GM21367 (cell line): ENCODE measurements at regions not wholly inside any gene's neighbourhood (a gene's known extent, or its start where the extent isn't known, plus 50 kb on each side); places are given as distances from the start of the nearest gene placed in this dataset.

ENCODE experiments used
- ATAC-seq: cut with Tn5 transposase; IDR thresholded peaks from one replicate; pipeline ENCODE4 v1.9.1; 2021; ENCODE audit not compliant: unreplicated experiment

DNA sequence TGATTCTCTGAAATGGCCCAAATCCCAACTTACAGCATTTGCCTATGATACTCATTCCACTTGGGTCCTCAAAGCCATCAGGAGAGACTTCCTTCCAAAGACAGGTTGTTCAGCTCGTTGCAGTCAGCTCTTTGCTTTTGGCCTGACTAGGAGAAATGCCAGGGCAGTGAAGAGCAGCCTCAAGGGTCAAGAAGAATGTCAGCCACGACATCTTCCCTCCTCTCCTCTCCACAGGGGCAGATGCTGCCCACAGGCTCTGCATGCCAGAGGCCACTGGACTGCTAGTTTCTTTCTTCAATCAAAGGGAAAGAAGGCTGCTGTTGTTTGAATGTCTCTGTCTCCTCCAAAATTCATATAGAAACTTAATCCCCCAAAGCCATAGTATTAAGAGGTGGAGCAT, 201.7 kb upstream of the PFN2 start:
- no peak for ATAC-seq

DNA sequence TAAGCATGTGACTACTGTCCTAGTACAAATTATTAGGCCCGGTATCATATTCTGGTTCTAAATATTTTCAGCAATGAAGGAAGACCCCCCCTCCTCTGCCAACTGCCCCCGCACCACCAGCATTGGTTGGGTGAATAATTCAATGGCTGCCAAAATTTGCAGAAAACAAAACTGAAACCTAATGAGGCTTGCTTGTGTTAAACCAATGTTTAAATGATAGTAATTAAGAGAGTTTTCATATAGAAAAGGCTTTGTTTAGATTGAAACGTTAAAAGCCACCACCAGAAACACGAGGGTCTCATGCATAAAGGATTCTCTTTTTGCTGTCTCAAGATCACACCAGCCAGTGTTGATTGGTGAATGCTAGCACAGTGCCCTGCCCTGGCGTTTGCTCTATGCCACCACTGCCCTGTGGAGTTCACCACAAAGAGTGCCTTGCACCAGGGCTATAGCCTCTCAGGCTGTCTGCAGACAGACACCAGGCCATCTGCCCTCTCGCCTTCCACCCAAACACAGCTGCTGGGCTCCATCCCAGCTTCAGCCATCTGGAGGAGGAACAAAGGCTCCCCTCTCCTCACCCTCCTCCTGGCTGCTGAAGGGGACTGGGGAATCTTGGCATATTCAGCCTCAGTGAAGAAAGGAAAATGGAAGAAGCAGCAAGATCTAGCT, 200.3 kb upstream of the PFN2 start:
- ATAC-seq, result no peak

DNA sequence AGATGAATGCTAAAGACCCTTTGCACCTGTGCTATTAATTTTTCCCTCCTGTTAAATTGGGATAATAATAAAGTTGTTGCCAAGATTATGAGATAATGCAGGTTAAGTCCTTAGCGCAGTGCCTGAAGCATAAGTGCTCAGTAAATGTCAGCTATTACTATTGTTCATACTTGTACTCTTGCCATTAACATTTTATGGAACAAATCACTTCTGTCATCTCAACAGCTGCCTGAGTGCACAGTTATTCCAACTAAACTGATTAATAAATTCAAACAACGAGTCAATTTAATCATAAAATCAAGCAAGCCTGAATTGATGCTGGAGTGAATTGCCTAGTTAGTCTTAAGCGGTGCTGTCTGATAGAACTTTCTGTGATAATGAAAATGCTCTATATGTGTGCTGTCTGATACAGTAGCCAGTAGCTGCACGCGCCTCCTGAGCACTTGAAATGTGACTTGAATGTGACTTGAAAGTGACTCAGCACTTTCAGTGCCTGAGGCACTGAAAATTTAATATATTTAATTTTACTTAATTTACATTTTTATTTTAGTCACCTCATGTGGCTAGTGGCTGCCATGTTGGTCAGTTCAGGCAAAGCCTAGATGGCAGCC, 198.7 kb upstream of the PFN2 start:
- ATAC-seq, result no peak

DNA sequence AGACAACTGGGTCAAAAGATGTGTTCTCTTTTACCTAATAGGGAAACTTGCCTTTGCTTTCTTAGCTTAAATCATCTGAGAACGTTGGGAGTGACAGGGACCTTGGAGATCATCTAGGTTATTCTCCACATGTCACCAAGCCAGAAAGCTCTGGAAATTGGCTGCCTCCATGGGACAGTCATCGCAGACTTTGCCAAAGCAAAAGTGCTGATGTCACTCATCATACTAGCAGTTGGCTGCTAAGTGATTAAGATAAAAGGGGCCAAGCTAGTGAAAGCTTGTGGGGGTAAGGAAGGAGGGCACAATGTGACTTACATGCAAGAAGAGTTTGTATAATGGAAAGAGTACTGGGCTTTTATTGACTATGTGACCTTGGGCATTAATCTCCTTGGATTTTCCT, 198.0 kb upstream of the PFN2 start:
- no peak for ATAC-seq

DNA sequence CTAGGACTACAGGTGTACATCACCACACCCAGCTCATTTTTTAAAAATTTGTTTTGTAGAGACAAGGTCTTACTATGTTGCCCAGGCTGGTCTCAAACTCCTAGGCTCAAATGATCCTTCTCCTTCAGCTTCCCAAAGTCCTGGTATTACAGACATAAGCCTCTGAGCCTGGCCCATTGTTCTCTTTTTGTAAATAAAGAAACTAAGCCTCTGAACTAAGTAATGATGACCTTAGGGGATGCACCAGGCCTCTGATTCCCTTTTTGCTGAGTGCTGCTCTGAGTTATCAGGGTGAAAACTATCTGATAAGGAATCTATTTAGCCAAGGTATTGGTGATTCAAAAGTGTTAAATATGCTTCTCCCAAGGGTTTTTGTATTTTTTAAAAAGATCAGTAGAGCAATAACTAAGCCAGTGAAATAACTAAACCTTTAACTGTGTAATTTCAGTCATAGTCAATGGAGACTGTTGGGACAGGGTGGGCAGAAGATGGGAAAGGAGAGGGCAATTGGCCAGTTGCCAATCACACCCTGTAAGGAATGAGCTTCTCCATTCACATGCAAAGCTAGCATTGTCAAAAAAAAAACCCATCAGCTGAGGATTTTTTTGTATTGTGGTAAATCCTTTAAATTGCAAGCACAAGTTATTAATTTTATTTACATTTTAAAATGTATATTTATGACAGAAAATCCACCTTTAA, 194.8 kb upstream of the PFN2 start:
- ATAC-seq, result no peak

DNA sequence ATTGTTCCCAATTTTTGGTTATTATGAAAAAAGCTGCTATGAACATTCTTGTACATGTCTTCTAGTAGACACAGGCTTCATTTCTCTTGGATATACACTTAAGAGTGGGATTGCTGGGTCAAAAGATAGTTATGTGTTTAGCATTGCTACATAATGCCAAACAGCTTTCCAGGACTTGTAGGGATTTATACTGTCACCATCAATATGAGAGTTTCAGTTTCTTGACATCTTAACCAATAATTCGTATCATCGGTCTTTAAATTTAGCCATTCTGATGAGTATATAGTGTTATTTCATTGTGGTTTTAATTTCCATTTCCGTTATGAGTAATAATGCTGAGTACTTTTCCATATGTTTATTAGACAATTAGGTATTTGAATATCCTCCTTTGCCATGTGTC, 190.3 kb upstream of the PFN2 start:
- ATAC-seq, result no peak

DNA sequence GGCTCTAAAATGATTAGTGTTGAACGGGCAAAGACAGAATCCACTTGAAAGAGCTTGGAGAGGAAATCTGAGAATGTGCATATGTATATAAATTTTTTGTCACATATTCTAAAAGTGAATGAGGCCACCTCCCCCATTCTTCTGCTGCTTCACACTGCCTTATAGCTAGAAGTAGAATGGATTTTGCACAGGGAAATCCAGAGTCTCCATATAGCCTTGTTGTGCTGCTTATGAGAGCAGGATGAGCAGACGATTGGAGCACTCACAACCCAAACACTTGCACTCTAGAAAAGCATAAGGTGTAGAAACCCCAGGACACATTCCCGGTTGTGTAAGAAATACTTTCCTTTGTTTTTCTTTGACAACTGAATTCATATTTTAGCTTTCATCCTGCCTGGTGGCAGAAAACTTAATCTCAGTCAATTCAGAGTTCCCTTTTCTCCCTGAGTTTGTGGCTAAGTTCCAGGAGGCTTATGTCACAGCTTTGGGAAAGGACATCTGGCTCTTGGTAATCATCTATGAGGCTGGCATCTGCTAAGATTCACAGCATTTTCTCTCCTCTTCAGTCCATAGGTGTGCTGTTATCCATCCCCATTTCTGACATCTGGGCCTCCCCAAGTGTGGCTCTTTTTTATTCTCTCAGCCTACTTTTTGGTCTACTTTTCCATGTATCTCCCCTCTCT, 188.4 kb upstream of the PFN2 start:
- no peak for ATAC-seq

DNA sequence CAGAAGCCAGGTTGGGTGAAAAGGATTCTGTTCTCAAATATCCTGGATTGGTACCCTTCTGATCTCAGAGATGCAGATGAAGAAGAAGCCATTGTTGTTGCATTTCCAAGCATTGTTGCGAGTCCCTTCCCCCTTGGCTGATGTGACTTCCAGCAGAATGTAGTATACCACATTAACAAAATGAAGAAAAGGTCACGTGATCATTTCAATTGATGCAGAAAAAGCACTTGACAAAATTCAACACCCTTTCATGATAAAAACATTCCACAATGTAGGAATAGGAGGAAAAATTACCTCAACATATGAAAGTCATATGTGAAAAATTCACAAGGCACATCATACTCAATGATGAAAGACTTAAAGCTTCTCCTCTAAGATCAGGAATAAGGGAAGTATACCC, 181.9 kb upstream of the PFN2 start:
- no peak for ATAC-seq

DNA sequence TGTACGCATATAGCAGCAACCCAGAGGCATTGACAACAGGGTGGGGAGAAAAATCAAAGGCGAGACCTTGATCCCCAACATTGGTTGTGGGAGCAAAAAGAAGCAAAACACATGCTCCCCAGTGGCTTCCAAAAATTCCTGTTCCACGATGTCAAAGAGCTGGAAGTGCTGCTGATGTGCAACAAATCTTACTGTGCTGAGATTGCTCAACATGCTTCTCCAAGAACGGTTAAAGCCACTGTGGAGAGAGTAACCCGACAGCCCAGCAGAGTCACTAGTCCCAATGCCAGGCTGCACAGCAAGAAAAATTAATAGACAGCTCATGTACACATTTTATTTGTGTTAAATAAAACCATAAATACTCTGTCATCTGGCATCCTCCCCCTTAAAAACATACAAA, 179.9 kb upstream of the PFN2 start:
- ATAC-seq, result no peak

DNA sequence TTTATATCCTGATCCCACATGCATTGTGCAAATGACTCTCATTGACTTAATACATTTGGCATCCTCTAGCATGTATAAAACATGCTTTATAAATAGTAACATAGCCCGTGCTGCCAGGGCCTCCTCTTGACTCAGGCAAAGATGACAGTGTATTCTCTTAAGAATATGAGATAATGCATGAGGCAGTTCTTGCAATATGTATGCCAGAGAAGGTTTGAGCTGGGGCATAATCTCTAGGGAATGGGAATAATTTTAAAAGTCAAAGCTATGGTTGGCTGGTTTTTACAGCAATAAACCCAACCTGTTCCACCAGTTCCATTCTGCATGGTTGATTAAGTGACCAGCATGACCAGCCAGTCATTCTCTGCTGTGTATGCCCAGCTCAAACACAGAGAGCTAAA, 179.0 kb upstream of the PFN2 start:
- ATAC-seq, result no peak

DNA sequence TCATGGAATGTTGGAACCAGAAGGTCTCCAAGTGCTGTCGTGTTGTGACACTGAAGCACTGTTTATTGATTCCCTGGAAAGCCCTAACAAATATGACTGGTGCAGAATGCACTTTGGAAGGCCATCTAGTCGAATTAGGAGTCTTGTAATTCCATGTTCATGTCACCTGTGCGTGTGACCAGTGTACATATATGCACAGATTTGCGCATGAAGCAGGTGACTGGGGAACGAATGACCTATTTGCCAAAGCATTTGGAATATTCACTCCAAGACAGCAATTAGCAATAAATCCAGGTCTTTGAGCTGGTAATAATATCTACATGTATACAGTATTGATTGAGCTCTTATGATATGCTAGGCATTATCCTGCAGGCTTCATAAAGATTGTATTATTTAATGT, 177.5 kb upstream of the PFN2 start:
- ATAC-seq, result no peak

DNA sequence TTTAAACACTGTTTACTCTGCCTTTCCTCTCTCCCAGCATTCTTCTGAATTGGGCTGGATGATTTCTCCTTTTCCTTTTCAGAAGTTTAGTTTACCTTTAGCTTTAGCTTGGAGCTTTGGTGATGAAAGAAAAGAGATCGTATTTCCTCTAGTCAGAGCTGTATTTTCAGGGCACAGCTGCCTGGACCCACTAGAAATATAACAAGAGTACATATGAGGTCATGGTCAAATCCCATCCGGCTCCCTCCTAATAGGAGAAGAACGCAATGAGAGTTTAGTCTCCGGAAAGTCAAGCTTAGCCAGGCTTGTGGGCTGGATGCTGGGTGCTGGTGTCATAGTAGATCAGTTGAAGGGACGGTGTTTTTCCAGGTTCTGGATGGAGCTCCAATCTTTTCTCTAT, 177.1 kb upstream of the PFN2 start:
- no peak for ATAC-seq

DNA sequence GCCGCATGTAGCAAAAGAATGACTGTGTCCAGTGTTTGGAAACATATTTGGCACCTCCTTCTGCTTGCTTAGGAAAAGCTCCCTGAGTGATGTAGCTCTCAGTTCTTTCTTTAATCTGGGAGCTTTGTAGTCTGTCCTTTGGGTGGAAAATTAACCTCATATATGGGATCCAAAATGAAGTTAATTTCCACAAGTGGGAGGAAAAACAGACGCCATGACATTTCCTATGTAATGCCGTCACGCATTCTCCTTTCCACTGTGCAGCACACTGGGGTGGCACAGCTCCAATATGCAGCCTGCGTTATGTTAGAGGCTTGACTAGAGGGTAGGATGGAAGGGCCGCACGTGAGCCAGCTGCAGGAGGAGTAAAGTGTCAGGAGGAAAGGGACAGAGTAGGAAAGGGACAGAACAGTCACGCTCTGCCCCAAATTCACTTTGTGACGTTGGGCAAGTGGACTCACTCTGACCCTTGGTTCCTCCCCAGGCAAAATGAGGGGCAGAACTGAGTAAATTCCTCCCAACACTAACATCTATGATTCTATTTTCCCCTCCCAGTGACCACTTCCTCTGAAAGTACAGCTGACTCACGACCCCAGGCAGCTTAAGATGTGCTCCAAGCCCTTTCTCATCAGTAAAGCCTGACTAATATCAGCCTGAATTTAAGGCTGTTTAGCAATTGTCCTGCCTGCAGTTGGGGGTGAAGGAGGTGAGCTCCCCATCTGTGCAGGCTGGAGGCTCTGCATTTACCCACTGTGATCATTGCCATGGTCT, 176.5 kb upstream of the PFN2 start:
- no peak for ATAC-seq

DNA sequence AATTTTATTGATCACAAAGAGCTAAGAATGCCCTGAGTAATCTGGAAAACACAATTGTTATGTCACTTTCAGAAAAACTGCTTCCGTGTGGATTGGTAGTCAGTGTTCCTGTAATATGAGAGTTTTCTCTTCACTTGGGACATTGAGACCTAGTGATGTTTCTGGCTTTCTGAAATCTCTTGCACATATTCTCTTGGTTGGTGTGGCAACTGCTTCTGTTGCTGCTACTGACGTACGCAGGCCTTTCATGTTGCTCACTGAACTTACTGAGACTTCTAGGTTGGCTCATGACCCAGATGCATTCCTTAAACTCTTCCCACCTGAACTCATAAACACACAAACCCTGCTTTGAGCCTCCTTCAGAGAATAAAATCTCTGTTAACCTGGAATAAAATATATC, 175.0 kb upstream of the PFN2 start:
- no peak for ATAC-seq

DNA sequence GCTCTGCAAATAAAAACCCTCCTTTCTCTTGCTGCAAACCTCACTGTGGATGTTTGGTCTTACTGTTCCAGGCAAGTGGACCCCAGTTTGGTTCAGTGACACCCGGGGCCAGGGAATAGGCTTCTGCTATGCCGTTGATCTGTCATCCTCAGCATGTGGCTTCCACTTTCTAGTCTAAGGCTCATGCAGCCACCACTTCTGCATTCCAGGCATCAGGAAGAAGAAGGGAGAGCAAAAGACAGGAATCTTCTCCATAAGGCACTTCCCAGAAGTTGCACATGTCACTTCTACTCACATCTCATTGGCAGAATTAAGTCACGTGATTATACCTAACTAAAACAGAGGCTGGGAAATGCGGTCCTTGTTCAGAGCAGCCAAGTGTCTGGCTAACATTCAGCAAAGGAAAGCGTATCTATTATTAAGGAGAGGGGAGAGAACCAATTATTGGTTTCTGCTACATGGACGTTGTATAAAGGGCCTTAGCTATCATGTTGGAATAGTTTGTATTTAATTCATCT, 173.6 kb upstream of the PFN2 start:
- ATAC-seq, result no peak

DNA sequence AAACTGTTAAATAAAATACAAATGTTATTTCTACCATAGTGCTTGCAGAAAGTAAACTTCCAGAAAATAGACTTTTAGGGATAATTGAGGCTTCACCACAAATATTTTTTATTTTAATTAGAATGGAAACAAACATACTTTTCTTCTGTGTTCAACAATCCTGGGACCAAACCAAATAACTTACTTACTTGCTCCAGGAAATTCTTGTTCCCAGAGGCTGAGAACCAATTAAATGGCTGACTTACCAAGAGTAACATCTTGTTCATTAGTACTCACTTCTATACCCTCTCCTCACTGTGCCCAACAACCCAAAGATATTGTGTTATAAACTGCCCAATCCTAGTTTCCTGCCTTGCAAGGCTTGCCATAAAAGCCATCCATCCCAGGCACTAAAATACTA, 172.2 kb upstream of the PFN2 start:
- ATAC-seq, result no peak

DNA sequence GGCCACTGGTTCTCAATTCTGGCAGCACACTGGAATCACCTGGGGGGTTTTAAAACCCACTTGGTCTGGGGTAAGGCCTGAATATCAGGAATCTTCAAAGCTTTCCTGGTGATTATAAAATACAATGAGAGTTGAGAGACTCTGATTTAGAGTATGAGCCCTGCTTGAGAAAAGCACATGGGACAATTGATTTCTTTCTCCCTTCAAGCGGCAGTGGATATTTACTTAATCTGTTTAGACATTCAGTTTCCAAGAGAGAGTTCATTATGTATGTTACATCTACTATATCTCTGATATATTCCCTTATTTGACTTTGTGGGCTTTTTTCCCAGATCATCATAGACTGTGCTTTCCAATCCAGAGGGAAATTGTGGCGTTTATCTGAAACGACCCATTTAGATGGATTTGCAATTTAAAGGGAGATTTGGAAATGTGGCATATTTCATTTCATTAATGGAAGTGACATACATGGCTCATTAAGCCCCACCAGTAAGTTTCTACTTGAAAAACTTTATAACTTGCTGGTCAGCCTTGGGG, 171.2 kb upstream of the PFN2 start:
- ATAC-seq, result no peak

DNA sequence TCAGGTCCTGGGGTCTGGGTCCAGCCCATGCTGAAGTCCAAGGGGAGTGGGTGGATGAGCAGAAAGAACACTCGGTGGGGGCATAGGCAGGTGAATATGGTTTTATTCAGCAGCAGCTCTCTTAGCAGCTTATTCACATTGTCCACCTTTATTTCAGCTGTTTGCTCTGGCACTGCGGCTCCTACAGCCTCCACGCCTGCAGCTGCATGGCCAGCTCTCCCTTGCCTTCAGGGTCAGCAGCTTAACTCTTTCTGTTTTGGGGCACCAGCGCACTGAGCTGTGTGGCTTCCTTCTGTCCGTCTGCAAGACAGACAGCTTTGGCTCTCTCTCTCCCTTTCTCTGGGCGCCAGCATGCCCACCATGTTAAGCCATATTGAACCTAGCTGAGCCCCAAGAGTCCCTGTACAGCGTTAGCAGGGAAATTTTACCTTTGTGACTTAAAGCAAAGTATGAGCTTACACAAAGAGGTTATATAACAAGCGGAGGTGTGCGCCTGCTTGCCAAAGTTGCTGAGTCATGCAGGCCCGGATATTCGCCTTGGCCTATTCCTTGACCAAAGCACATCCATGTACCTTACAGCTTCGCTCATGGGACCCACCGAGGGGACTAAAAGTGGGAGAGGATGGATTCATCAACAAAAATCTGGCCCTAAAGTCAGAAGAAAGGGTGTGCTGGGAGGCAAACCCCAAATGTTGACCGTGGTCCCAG, 170.1 kb upstream of the PFN2 start:
- no peak for ATAC-seq

DNA sequence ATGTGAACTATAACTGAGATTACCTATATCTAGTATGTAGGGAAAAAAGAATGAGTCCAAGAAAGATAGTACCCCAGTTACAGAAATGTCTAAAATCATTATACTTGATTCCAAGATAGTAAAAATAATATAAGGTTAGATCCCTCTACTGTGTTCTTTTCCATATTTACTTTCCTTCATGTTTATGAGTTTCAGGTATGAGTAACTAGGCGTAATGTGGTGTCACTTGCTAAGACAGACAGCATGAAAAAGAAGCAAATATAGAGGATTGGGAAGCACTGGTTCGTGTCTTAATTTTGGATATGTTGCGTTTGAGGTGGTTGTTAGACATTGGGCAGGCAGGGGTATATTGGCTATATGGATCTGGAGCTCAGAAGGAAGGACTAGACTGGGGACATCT, 168.1 kb upstream of the PFN2 start:
- no peak for ATAC-seq

DNA sequence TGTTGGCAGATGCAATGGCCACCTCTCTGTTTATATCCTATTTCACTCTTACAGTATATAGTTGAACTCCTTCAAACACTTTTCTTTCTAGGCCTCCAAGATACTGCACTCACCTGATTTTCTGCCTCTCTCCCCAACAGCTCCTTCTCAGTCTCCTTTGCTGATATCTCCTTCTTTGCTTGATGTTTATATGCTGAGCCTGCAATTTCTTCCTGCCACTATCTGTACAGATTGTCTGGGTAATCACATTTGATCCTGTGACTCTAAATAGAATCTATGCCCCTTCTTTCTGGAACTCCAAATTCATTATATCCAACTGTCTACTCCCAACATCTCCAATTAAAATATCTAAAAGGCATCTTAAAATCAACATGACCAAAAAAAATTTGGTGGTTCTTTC, 165.5 kb upstream of the PFN2 start:
- no peak for ATAC-seq
